LNCaP clone FGC (cell line): ENCODE measurements at regions not wholly inside any gene's neighbourhood (a gene's known extent, or its start where the extent isn't known, plus 50 kb on each side); places are given as distances from the start of the nearest gene placed in this dataset.

Experiments used
- DNase-seq: peaks from one replicate; pipeline ENCODE4 v3.0.0-alpha.2; 2011; ENCODE audit warnings: low read depth
- H3K4me3 ChIP-seq: 2 replicates; pipeline ENCODE4 v1.5.1; 2011; ENCODE audit warnings: mild to moderate bottlenecking, low read depth, low read length, control low read depth
- TF ChIP-seq, protein P1 (sequence below): IDR thresholded peaks from 2 replicates; pipeline ENCODE4 v1.5.1; 2012; ENCODE audit warnings: mild to moderate bottlenecking; ENCODE audit not compliant: control insufficient read depth, insufficient read depth; ENCODE audit errors: extremely low read depth

DNA sequence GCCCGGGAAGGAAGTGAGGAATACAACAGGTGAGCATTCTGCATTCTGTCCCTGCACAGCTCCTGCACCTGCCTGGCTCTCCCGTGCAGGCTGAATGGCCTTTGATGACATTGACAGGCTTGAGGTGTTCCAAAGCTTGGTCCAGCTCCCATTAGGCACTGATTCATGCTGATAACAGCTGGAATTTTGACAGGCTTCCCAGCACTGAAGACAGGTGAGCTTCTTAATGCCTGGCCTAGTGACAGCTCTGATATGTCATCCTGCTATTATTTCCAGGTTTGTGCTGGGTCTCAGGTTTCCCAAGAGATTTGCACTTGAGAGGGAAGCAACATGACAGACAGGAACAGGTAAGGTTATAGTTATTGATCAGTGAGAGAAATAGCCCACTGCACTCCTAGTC lies 58.0 kb upstream of the MTNR1B start:
- no peak overlapping the region for H3K4me3 ChIP-seq
- TF ChIP-seq, protein P1, sequence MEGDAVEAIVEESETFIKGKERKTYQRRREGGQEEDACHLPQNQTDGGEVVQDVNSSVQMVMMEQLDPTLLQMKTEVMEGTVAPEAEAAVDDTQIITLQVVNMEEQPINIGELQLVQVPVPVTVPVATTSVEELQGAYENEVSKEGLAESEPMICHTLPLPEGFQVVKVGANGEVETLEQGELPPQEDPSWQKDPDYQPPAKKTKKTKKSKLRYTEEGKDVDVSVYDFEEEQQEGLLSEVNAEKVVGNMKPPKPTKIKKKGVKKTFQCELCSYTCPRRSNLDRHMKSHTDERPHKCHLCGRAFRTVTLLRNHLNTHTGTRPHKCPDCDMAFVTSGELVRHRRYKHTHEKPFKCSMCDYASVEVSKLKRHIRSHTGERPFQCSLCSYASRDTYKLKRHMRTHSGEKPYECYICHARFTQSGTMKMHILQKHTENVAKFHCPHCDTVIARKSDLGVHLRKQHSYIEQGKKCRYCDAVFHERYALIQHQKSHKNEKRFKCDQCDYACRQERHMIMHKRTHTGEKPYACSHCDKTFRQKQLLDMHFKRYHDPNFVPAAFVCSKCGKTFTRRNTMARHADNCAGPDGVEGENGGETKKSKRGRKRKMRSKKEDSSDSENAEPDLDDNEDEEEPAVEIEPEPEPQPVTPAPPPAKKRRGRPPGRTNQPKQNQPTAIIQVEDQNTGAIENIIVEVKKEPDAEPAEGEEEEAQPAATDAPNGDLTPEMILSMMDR = no peak
- peak; percentile 93 for DNase-seq

DNA sequence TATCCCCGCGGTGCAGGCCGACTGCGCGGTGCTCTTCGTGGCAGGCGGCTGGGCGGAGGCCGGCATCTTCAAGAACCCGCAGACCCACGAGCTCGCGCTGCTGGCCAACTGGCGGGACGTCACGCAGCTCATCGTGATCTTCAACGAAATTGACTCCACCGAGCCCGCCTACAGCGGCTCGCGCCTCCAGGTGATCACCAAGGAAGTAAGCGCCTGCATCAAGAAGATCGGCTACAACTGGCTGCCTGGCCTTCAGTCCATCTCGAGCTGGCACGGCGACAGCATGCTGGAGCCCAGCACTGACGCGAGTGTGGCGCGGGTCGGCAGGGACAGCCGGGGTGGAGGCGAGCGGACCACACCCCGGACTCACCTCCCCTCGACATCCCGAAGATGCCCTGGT lies 53.9 kb upstream of the MTNR1B start:
- H3K4me3 ChIP-seq = no peak overlapping the region
- no peak for DNase-seq
- TF ChIP-seq, protein P1 = no peak

DNA sequence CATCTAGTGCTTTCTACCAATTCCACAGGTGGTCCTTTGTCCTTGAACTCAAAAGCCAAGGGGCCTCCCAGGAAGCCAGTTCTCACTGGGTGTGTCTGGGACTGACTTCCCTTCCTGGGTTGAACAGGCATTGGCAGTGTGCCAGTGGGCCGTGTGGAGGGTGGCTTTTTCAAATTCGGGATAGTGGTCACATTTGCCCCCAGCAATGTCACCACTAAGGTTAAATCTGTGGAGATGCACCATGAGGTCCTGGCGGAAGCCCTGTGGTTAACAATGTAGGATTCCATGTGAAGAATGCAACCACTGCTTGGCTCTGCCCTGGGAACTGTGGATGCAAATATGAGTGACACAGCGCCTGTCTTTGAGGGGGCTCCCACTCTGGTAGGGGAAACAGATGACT lies 53.2 kb upstream of the MTNR1B start:
- TF ChIP-seq, protein P1 = no peak
- DNase-seq = no peak
- H3K4me3 ChIP-seq = no peak overlapping the region

DNA sequence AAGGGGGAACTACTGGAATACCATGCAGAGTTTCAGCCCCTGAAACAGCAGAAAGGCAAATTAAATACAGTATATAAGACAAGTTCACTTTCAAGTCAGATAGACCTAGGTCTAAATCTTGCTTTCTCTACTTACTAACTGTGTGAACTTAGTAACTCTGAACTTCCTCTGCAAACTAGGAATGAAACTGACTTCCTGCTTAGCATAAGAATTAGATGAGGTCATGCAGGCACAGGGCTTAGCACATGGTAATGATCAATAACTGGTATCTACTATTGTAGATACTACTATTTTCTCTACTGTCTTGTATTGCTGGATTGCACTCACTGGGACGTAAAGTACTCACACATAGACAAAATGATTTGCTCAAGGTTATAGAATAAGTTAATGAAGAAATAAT lies 51.5 kb upstream of the MTNR1B start:
- TF ChIP-seq, protein P1 = no peak
- no peak for DNase-seq
- H3K4me3 ChIP-seq = no peak overlapping the region

DNA sequence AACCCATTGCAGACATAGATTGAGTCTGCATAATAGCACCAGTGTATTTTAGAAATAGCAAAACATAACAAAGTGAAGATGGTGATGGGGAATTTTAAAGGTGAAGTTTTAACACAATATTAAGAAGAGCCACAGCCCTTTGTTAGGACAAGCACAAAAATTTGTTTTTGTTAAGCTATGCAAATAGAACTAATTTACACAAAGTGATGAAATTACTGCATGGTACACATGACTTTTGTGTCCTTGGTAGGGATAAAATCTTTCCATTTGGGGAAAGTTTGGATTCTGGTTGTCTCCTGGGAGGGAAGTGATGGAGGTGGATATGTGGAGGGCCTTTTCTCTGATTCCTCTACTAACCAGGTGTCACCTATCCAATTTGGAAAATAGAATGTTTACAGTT lies 50.4 kb upstream of the MTNR1B start:
- no peak overlapping the region for H3K4me3 ChIP-seq
- TF ChIP-seq, protein P1 = no peak
- no peak for DNase-seq
